ENCODE measurements at regions not wholly inside any gene's neighbourhood (a gene's known extent, or its start where the extent isn't known, plus 50 kb on each side); places are given as distances from the start of the nearest gene placed in this dataset.

- no peak for DNase-seq
- H3K27me3 ChIP-seq (ENCODE audit: control insufficient read depth, insufficient read depth, low read length), result no peaks in the 10 kb centered on the region
- no peaks in the 10 kb centered on the region for H3K9me3 ChIP-seq (replicated peaks; ENCODE audit: control insufficient read depth, low read depth, low read length)
- no peak overlapping the region for H3K4me3 ChIP-seq (ENCODE audit: low read length)
- no peak overlapping the region for H3K27ac ChIP-seq (ENCODE audit: low read length)
- H3K36me3 ChIP-seq (ENCODE audit: control insufficient read depth, insufficient read depth, low read length), result no peaks in the 10 kb centered on the region
- WGBS (ENCODE audit: insufficient coverage), result no CpG with 5 or more reads among the region's 2 CpGs
- no peaks in the 10 kb centered on the region for H3K4me1 ChIP-seq (ENCODE audit: control insufficient read depth, insufficient read depth, low read length)
These were observed 107.3 kb downstream of the TFAP2B start for GRCh38 chr6:50925981-50926380.

GRCh38 chr6:50927800-50928199 lies 109.1 kb downstream of the TFAP2B start:
- no peaks in the 10 kb centered on the region for H3K36me3 ChIP-seq (ENCODE audit: control insufficient read depth, insufficient read depth, low read length)
- WGBS (ENCODE audit: insufficient coverage), result 88% methylated on average over 2 of the region's 3 CpGs
- no peak overlapping the region for H3K4me3 ChIP-seq (ENCODE audit: low read length)
- no peaks in the 10 kb centered on the region for H3K27me3 ChIP-seq (ENCODE audit: control insufficient read depth, insufficient read depth, low read length)
- no peak for DNase-seq
- no peak overlapping the region for H3K27ac ChIP-seq (ENCODE audit: low read length)
- H3K4me1 ChIP-seq (ENCODE audit: control insufficient read depth, insufficient read depth, low read length), result no peaks in the 10 kb centered on the region
- H3K9me3 ChIP-seq (replicated peaks; ENCODE audit: control insufficient read depth, low read depth, low read length), result no peaks in the 10 kb centered on the region

- Histone ChIP-seq H3K4me1 (ENCODE audit: control insufficient read depth, insufficient read depth, low read length) (no peaks in the 10 kb centered on the region), H3K27me3 (ENCODE audit: control insufficient read depth, insufficient read depth, low read length) (no peaks in the 10 kb centered on the region), H3K36me3 (ENCODE audit: control insufficient read depth, insufficient read depth, low read length) (no peaks in the 10 kb centered on the region), H3K27ac (ENCODE audit: low read length) (no peak overlapping the region), H3K9me3 (replicated peaks; ENCODE audit: control insufficient read depth, low read depth, low read length) (no peaks in the 10 kb centered on the region), H3K4me3 (ENCODE audit: low read length) (no peak overlapping the region)
- 63% methylated on average over 2 of the region's 3 CpGs for WGBS (ENCODE audit: insufficient coverage)
- DNase-seq, result no peak
These were observed 110.7 kb downstream of the TFAP2B start for GRCh38 chr6:50929323-50929722.

- Histone ChIP-seq H3K4me1 (ENCODE audit: control insufficient read depth, insufficient read depth, low read length) (peaks cover 4% of the 10 kb centered on the region), H3K4me3 (ENCODE audit: low read length) (no peak overlapping the region), H3K27me3 (ENCODE audit: control insufficient read depth, insufficient read depth, low read length) (no peaks in the 10 kb centered on the region), H3K36me3 (ENCODE audit: control insufficient read depth, insufficient read depth, low read length) (no peaks in the 10 kb centered on the region), H3K27ac (ENCODE audit: low read length) (peak overlapping the region; percentile 77), H3K9me3 (replicated peaks; ENCODE audit: control insufficient read depth, low read depth, low read length) (no peaks in the 10 kb centered on the region)
- DNase-seq, result peak; percentile 5
These were observed 116.8 kb downstream of the TFAP2B start for GRCh38 chr6:50935442-50935841.

- Histone ChIP-seq H3K4me3 (ENCODE audit: low read length) (no peak overlapping the region), H3K27me3 (ENCODE audit: control insufficient read depth, insufficient read depth, low read length) (no peaks in the 10 kb centered on the region), H3K4me1 (ENCODE audit: control insufficient read depth, insufficient read depth, low read length) (peaks cover 4% of the 10 kb centered on the region), H3K9me3 (replicated peaks; ENCODE audit: control insufficient read depth, low read depth, low read length) (no peaks in the 10 kb centered on the region), H3K27ac (ENCODE audit: low read length) (no peak overlapping the region), H3K36me3 (ENCODE audit: control insufficient read depth, insufficient read depth, low read length) (no peaks in the 10 kb centered on the region)
- peak; percentile 32 for DNase-seq
- no CpG with 5 or more reads among the region's 1 CpG for WGBS (ENCODE audit: insufficient coverage)
These were observed 117.6 kb downstream of the TFAP2B start for GRCh38 chr6:50936277-50936681.

- no peak for DNase-seq
- no peaks in the 10 kb centered on the region for H3K9me3 ChIP-seq (replicated peaks; ENCODE audit: control insufficient read depth, low read depth, low read length)
- H3K4me1 ChIP-seq (ENCODE audit: control insufficient read depth, insufficient read depth, low read length), result peaks cover 4% of the 10 kb centered on the region
- no peak overlapping the region for H3K4me3 ChIP-seq (ENCODE audit: low read length)
- H3K27me3 ChIP-seq (ENCODE audit: control insufficient read depth, insufficient read depth, low read length), result no peaks in the 10 kb centered on the region
- WGBS (ENCODE audit: insufficient coverage), result no CpG with 5 or more reads among the region's 1 CpG
- H3K27ac ChIP-seq (ENCODE audit: low read length), result no peak overlapping the region
- no peaks in the 10 kb centered on the region for H3K36me3 ChIP-seq (ENCODE audit: control insufficient read depth, insufficient read depth, low read length)
These were observed 121.3 kb downstream of the TFAP2B start for GRCh38 chr6:50939931-50940330.

- DNase-seq, result no peak
- Histone ChIP-seq H3K27me3 (ENCODE audit: control insufficient read depth, insufficient read depth, low read length) (no peaks in the 10 kb centered on the region), H3K27ac (ENCODE audit: low read length) (no peak overlapping the region), H3K4me3 (ENCODE audit: low read length) (no peak overlapping the region), H3K4me1 (ENCODE audit: control insufficient read depth, insufficient read depth, low read length) (no peaks in the 10 kb centered on the region), H3K9me3 (replicated peaks; ENCODE audit: control insufficient read depth, low read depth, low read length) (no peaks in the 10 kb centered on the region), H3K36me3 (ENCODE audit: control insufficient read depth, insufficient read depth, low read length) (no peaks in the 10 kb centered on the region)
- no CpG with 5 or more reads among the region's 2 CpGs for WGBS (ENCODE audit: insufficient coverage)
These were observed 127.1 kb downstream of the TFAP2B start for GRCh38 chr6:50945789-50946188.

GRCh38 chr6:50952092-50952907 lies 133.6 kb downstream of the TFAP2B start:
- Histone ChIP-seq H3K27ac (ENCODE audit: low read length) (no peak overlapping the region), H3K4me1 (ENCODE audit: control insufficient read depth, insufficient read depth, low read length) (peaks cover 2% of the 10 kb centered on the region), H3K27me3 (ENCODE audit: control insufficient read depth, insufficient read depth, low read length) (no peaks in the 10 kb centered on the region), H3K9me3 (replicated peaks; ENCODE audit: control insufficient read depth, low read depth, low read length) (no peaks in the 10 kb centered on the region), H3K4me3 (ENCODE audit: low read length) (no peak overlapping the region), H3K36me3 (ENCODE audit: control insufficient read depth, insufficient read depth, low read length) (no peaks in the 10 kb centered on the region)
- WGBS (ENCODE audit: insufficient coverage), result 69% methylated on average over 4 of the region's 5 CpGs
- DNase-seq, result peak; percentile 22

GRCh38 chr6:50956014-50956413 lies 137.3 kb downstream of the TFAP2B start:
- no peak overlapping the region for H3K4me3 ChIP-seq (ENCODE audit: low read length)
- no peaks in the 10 kb centered on the region for H3K9me3 ChIP-seq (replicated peaks; ENCODE audit: control insufficient read depth, low read depth, low read length)
- H3K4me1 ChIP-seq (ENCODE audit: control insufficient read depth, insufficient read depth, low read length), result peaks cover 2% of the 10 kb centered on the region
- H3K36me3 ChIP-seq (ENCODE audit: control insufficient read depth, insufficient read depth, low read length), result no peaks in the 10 kb centered on the region
- H3K27me3 ChIP-seq (ENCODE audit: control insufficient read depth, insufficient read depth, low read length), result no peaks in the 10 kb centered on the region
- no peak for DNase-seq
- 100% methylated on average over 2 of the region's 6 CpGs for WGBS (ENCODE audit: insufficient coverage)
- H3K27ac ChIP-seq (ENCODE audit: low read length), result no peak overlapping the region

GRCh38 chr6:50958148-50958697 lies 139.6 kb downstream of the TFAP2B start:
- Histone ChIP-seq H3K9me3 (replicated peaks; ENCODE audit: control insufficient read depth, low read depth, low read length) (no peaks in the 10 kb centered on the region), H3K4me1 (ENCODE audit: control insufficient read depth, insufficient read depth, low read length) (no peaks in the 10 kb centered on the region), H3K4me3 (ENCODE audit: low read length) (no peak overlapping the region), H3K27me3 (ENCODE audit: control insufficient read depth, insufficient read depth, low read length) (no peaks in the 10 kb centered on the region), H3K36me3 (ENCODE audit: control insufficient read depth, insufficient read depth, low read length) (no peaks in the 10 kb centered on the region), H3K27ac (ENCODE audit: low read length) (no peak overlapping the region)
- no peak for DNase-seq
- no CpG with 5 or more reads among the region's 1 CpG for WGBS (ENCODE audit: insufficient coverage)
